ENCODE measurements at regions not wholly inside any gene's neighbourhood (a gene's known extent, or its start where the extent isn't known, plus 50 kb on each side); places are given as distances from the start of the nearest gene placed in this dataset.

DNA sequence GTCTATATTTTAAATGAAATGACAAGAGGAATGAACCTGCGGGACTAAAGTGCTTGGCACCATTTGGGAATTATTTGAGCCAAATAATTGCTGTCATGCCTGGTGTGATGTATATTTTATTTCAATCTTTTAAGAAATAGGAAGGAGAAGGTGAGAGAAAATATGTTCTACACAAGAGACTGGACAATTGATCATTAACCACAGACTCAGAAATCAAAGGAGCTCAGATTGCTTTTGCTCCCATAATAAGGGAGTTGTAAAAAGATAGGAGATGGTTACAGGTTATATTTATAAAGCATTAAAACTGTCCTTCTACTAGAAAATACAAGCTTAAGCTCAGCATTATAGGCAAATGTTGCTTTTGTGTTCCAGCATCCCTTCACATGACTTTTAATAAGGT is 515.2 kb upstream of the SULF2 start:
- TF ChIP-seq FOXA1 (IDR thresholded peaks at IDR 0.05) (no peak), SUZ12 (IDR thresholded peaks at IDR 0.05) (no peak), NFRKB (IDR thresholded peaks at IDR 0.05) (no peak), ZNF384 (IDR thresholded peaks at IDR 0.05) (no peak), FOXM1 (IDR thresholded peaks at IDR 0.05; ENCODE audit: borderline replicate concordance) (no peak), SP1 (IDR thresholded peaks at IDR 0.05) (no peak)

All from HEK293T (cell line).